Astrocyte (in vitro differentiated cells and primary cell): ENCODE measurements at regions not wholly inside any gene's neighbourhood (a gene's known extent, or its start where the extent isn't known, plus 50 kb on each side); places are given as distances from the start of the nearest gene placed in this dataset.
"Not testable (repeated sequence)": the region's sequence is repeated elsewhere in the genome, so short reads cannot be mapped to it uniquely, and the experiment has no call there.

Experiments used
- DNase-seq: peaks from one replicate; pipeline ENCODE4 v3.0.0-alpha.2; 2010; ENCODE audit warnings: low read depth
- FAIRE-seq: peaks from 2 replicates; lab custom pipeline; 2011; peaks lifted over from hg19 to GRCh38; lab: Jason Lieb, UNC
- H2AFZ ChIP-seq: 2 replicates; pipeline ENCODE4 v1.6.0; 2012; ENCODE audit warnings: low read depth, low read length, inconsistent platforms
- H3K27ac ChIP-seq: 2 replicates; pipeline ENCODE4 v1.5.1; 2011; ENCODE audit warnings: low read depth, low read length, inconsistent platforms
- H3K27me3 ChIP-seq: 2 replicates; pipeline ENCODE4 v1.6.0; 2011; ENCODE audit warnings: low read length, inconsistent platforms; ENCODE audit not compliant: insufficient read depth
- H3K36me3 ChIP-seq: 2 replicates; pipeline ENCODE4 v1.5.1; 2011; ENCODE audit warnings: low read length, inconsistent platforms; ENCODE audit not compliant: insufficient read depth
- H3K4me1 ChIP-seq: 2 replicates; pipeline ENCODE4 v1.5.1; 2011; ENCODE audit warnings: low read length, inconsistent platforms; ENCODE audit not compliant: insufficient read depth
- H3K4me2 ChIP-seq: 2 replicates; pipeline ENCODE4 v1.6.0; 2012; ENCODE audit warnings: low read length, inconsistent platforms
- H3K4me3 ChIP-seq: 2 replicates; pipeline ENCODE4 v1.5.1; 2011; ENCODE audit warnings: low read depth, mild to moderate bottlenecking, low read length, inconsistent platforms; ENCODE audit not compliant: insufficient read depth
- H3K79me2 ChIP-seq: 2 replicates; pipeline ENCODE4 v1.6.0; 2012; ENCODE audit warnings: mild to moderate bottlenecking, low read length, inconsistent platforms; ENCODE audit not compliant: insufficient read depth
- H3K9ac ChIP-seq: 2 replicates; pipeline ENCODE4 v1.6.0; 2012; ENCODE audit warnings: mild to moderate bottlenecking, low read length, inconsistent platforms
- H3K9me3 ChIP-seq: 2 replicates; pipeline ENCODE4 v1.5.1; 2012; ENCODE audit warnings: low read depth, mild to moderate bottlenecking, low read length, inconsistent platforms; ENCODE audit not compliant: insufficient read depth
- H4K20me1 ChIP-seq: 2 replicates; pipeline ENCODE4 v1.6.0; 2012; ENCODE audit warnings: low read length, inconsistent platforms; ENCODE audit not compliant: insufficient read depth
- H3K27ac Mint-ChIP-seq: one replicate; pipeline ENCODE4 v1.8.0; 2021; ENCODE audit warnings: mild to moderate bottlenecking, mixed read lengths; ENCODE audit not compliant: unreplicated experiment
- H3K27me3 Mint-ChIP-seq: one replicate; pipeline ENCODE4 v1.8.0; 2021; ENCODE audit warnings: low read depth, mixed read lengths; ENCODE audit not compliant: unreplicated experiment
- H3K36me3 Mint-ChIP-seq: one replicate; pipeline ENCODE4 v1.8.0; 2021; ENCODE audit warnings: low read depth, mixed read lengths; ENCODE audit not compliant: unreplicated experiment
- H3K4me1 Mint-ChIP-seq: one replicate; pipeline ENCODE4 v1.8.0; 2021; ENCODE audit warnings: low read depth, mixed read lengths; ENCODE audit not compliant: unreplicated experiment
- H3K4me3 Mint-ChIP-seq: one replicate; pipeline ENCODE4 v1.8.0; 2021; ENCODE audit warnings: mild to moderate bottlenecking, moderate library complexity, mixed read lengths; ENCODE audit not compliant: unreplicated experiment
- H3K9me3 Mint-ChIP-seq: one replicate; pipeline ENCODE4 v1.8.0; 2021; ENCODE audit warnings: mild to moderate bottlenecking, mixed read lengths; ENCODE audit not compliant: unreplicated experiment
- CTCF ChIP-seq: IDR thresholded peaks from 2 replicates; pipeline ENCODE4 v1.5.1; 2011; ENCODE audit warnings: low read depth, mild to moderate bottlenecking, inconsistent platforms, low read length, moderate library complexity; ENCODE audit not compliant: insufficient read depth
- EZH2 ChIP-seq: IDR thresholded peaks from 2 replicates; pipeline ENCODE4 v1.6.1; 2012; ENCODE audit warnings: mild to moderate bottlenecking, low read length, inconsistent platforms; ENCODE audit not compliant: insufficient read depth

DNA sequence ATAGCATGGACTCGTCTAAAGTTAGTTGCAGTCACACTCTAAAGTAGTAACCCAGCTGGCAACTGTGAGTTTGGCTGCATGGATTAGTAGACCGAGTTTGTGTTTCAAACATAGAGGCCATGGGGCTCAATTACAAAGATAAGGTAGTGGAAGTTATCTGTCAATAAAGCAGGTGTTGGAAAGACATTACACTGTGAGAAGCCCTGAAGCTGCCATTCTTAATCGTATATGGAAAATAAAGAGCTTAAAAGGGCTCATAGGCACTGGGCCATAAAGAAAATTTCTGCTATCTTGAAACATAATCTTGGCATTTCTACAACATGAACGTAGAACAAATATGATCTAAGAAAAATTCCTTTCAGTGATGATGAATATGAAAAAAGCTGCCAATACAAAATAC is 837.7 kb downstream of the REEP3 start:
- no peaks in the 10 kb centered on the region for H3K4me1 Mint-ChIP-seq
- Histone ChIP-seq H3K9me3 (no peaks in the 10 kb centered on the region), H3K4me3 (no peak overlapping the region), H4K20me1 (no peaks in the 10 kb centered on the region), H3K27ac (no peak overlapping the region), H2AFZ (no peak overlapping the region), H3K27me3 (no peaks in the 10 kb centered on the region), H3K36me3 (no peaks in the 10 kb centered on the region), H3K4me2 (no peak overlapping the region), H3K4me1 (no peaks in the 10 kb centered on the region), H3K79me2 (no peaks in the 10 kb centered on the region), H3K9ac (no peak overlapping the region)
- H3K36me3 Mint-ChIP-seq = no peaks in the 10 kb centered on the region
- no peak overlapping the region for H3K27ac Mint-ChIP-seq
- FAIRE-seq (no peak), DNase-seq (no peak)
- TF ChIP-seq CTCF (no peak), EZH2 (no peak)
- peaks cover 8% of the 10 kb centered on the region for H3K9me3 Mint-ChIP-seq
- no peak overlapping the region for H3K4me3 Mint-ChIP-seq
- H3K27me3 Mint-ChIP-seq = no peaks in the 10 kb centered on the region

DNA sequence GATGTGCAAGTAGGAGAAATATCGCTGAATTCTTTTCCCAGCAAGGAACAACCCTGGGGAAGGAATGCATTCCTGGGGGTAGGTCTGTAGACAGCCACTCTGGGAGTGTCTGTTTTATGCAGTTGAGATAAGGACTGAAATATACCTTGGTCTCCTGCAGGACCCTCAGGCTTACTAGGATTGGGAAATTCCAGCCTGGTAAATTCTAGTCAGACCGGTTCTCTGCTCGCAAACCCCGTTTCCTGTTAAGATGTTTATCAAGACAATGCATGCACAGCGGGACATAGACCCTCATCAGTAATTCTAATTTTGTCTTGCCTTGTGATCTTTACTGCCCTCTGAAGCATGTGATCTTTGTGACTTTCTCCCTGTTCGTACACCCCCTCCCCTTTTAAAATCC is 839.0 kb downstream of the REEP3 start:
- not testable (repeated sequence) for H3K27ac Mint-ChIP-seq, DNase-seq, H3K79me2 ChIP-seq, H4K20me1 ChIP-seq, H3K9me3 Mint-ChIP-seq, H3K9me3 ChIP-seq, H3K4me3 Mint-ChIP-seq, H3K27me3 Mint-ChIP-seq, H3K9ac ChIP-seq, H3K36me3 ChIP-seq, H3K4me3 ChIP-seq, H3K36me3 Mint-ChIP-seq, H2AFZ ChIP-seq, H3K27ac ChIP-seq, H3K4me2 ChIP-seq, H3K4me1 ChIP-seq, H3K27me3 ChIP-seq, H3K4me1 Mint-ChIP-seq, FAIRE-seq

DNA sequence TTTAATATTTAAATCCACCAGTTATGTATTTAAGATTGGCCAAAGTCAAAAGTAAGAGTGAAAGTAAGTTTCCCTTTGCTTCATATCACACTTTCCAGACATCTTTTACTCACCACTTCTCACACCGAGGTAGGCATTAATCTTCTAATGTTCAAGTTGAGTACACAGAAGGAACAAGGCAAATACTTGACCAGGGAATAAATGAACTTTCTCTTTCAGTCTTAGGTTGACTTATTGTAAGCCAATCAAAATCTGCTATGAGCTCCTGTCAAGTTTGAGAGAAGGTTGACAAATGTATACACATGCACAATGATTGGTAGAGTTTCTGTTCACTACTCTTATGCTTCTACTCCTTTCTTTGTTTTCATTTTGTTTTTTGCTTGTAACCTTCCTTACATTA is 842.5 kb downstream of the REEP3 start:
- H2AFZ ChIP-seq = no peak overlapping the region
- H3K36me3 ChIP-seq = no peaks in the 10 kb centered on the region
- H3K4me3 ChIP-seq = no peak overlapping the region
- Mint-ChIP-seq H3K9me3 (peaks cover 8% of the 10 kb centered on the region), H3K27ac (no peak overlapping the region), H3K4me3 (no peak overlapping the region), H3K4me1 (peaks cover 10% of the 10 kb centered on the region), H3K36me3 (no peaks in the 10 kb centered on the region), H3K27me3 (no peaks in the 10 kb centered on the region)
- no peaks in the 10 kb centered on the region for H3K27me3 ChIP-seq
- H4K20me1 ChIP-seq = no peaks in the 10 kb centered on the region
- TF ChIP-seq CTCF (no peak), EZH2 (no peak)
- H3K4me2 ChIP-seq = no peak overlapping the region
- H3K9ac ChIP-seq = no peak overlapping the region
- no peak for FAIRE-seq
- no peaks in the 10 kb centered on the region for H3K9me3 ChIP-seq
- no peak overlapping the region for H3K27ac ChIP-seq
- no peak for DNase-seq
- H3K4me1 ChIP-seq = no peaks in the 10 kb centered on the region
- no peaks in the 10 kb centered on the region for H3K79me2 ChIP-seq
